H9 (cell line): ENCODE measurements at regions not wholly inside any gene's neighbourhood (a gene's known extent, or its start where the extent isn't known, plus 50 kb on each side); places are given as distances from the start of the nearest gene placed in this dataset.
A peak's percentile ranks its signal among the peaks of the same experiment; 100 is the strongest.

Source experiments
- DNase-seq: peaks from one replicate; pipeline ENCODE4 v3.0.0-alpha.2; 2017
- H2AFZ ChIP-seq: one replicate; pipeline ENCODE4 v1.6.1; 2013; ENCODE audit warnings: mild to moderate bottlenecking, low read length, control low read depth, moderate library complexity
- H2AK5ac ChIP-seq: 2 replicates; pipeline ENCODE4 v1.6.1; 2013; ENCODE audit warnings: low read length, control low read depth, mixed read lengths; ENCODE audit not compliant: insufficient read length
- H2BK120ac ChIP-seq: one replicate; pipeline ENCODE4 v1.6.1; 2013; ENCODE audit warnings: low read depth, mild to moderate bottlenecking, low read length, control low read depth, inconsistent platforms; ENCODE audit not compliant: poor library complexity, severe bottlenecking
- H2BK12ac ChIP-seq: 2 replicates; pipeline ENCODE4 v1.6.1; 2013; ENCODE audit warnings: low read length, control low read depth, mixed read lengths, low read depth; ENCODE audit not compliant: insufficient read length
- H2BK15ac ChIP-seq: 2 replicates; pipeline ENCODE4 v1.6.1; 2013; ENCODE audit warnings: low read depth, low read length, control low read depth
- H2BK20ac ChIP-seq: one replicate; pipeline ENCODE4 v1.6.1; 2013; ENCODE audit warnings: low read depth, mild to moderate bottlenecking, low read length, control low read depth, inconsistent platforms; ENCODE audit not compliant: poor library complexity, severe bottlenecking
- H2BK5ac ChIP-seq: 2 replicates; pipeline ENCODE4 v1.6.1; 2013; ENCODE audit warnings: low read length, control low read depth, mixed read lengths; ENCODE audit not compliant: insufficient read length
- H3K14ac ChIP-seq: 2 replicates; pipeline ENCODE4 v1.6.1; 2013; ENCODE audit warnings: low read length, control low read depth; ENCODE audit not compliant: insufficient read depth
- H3K18ac ChIP-seq: 2 replicates; pipeline ENCODE4 v1.6.1; 2013; ENCODE audit warnings: low read depth, mild to moderate bottlenecking, mixed read lengths, low read length, control low read depth; ENCODE audit not compliant: insufficient read length
- H3K23ac ChIP-seq: 2 replicates; pipeline ENCODE4 v1.6.1; 2013; ENCODE audit warnings: low read length, control low read depth, mixed read lengths, low read depth; ENCODE audit not compliant: insufficient read length
- H3K23me2 ChIP-seq: 2 replicates; pipeline ENCODE4 v1.6.1; 2013; ENCODE audit warnings: low read depth, mild to moderate bottlenecking, mixed read lengths, low read length, control low read depth; ENCODE audit not compliant: insufficient read length, poor library complexity, severe bottlenecking
- H3K27ac ChIP-seq: 2 replicates; pipeline ENCODE4 v1.5.1; 2013; ENCODE audit warnings: low read length, control low read depth, mixed read lengths, low read depth; ENCODE audit not compliant: insufficient read length
- H3K27me3 ChIP-seq: 2 replicates; pipeline ENCODE4 v1.6.1; 2013; ENCODE audit warnings: low read length, control low read depth, inconsistent platforms; ENCODE audit not compliant: insufficient read depth
- H3K4ac ChIP-seq: 2 replicates; pipeline ENCODE4 v1.6.1; 2013; ENCODE audit warnings: low read depth, mild to moderate bottlenecking, control low read depth, inconsistent platforms, low read length, moderate library complexity
- H3K4me1 ChIP-seq: 2 replicates; pipeline ENCODE4 v1.6.1; 2013; ENCODE audit warnings: low read length, control low read depth, inconsistent platforms; ENCODE audit not compliant: insufficient read depth
- H3K4me2 ChIP-seq: 2 replicates; pipeline ENCODE4 v1.6.1; 2013; ENCODE audit warnings: low read length, control low read depth, mixed read lengths; ENCODE audit not compliant: insufficient read length, insufficient read depth
- H3K56ac ChIP-seq: 2 replicates; pipeline ENCODE4 v1.6.1; 2013; ENCODE audit warnings: low read depth, mild to moderate bottlenecking, mixed read lengths, low read length, control low read depth; ENCODE audit not compliant: insufficient read length
- H3K79me1 ChIP-seq: 2 replicates; pipeline ENCODE4 v1.6.1; 2013; ENCODE audit warnings: low read depth, mild to moderate bottlenecking, moderate library complexity, low read length, control low read depth, inconsistent platforms; ENCODE audit not compliant: insufficient read depth, poor library complexity, severe bottlenecking
- H3K79me2 ChIP-seq: 2 replicates; pipeline ENCODE4 v1.6.1; 2013; ENCODE audit warnings: low read length, control low read depth, inconsistent platforms; ENCODE audit not compliant: insufficient read depth
- H3K9ac ChIP-seq: 2 replicates; pipeline ENCODE4 v1.6.1; 2013; ENCODE audit warnings: low read length, control low read depth, mixed read lengths; ENCODE audit not compliant: insufficient read length; ENCODE audit errors: extremely low read depth
- H3K9me3 ChIP-seq: one replicate; pipeline ENCODE4 v1.6.1; 2013; ENCODE audit warnings: low read depth, low read length, inconsistent platforms; ENCODE audit not compliant: control insufficient read depth
- H3T11ph ChIP-seq: one replicate; pipeline ENCODE4 v1.6.1; 2013; ENCODE audit warnings: mild to moderate bottlenecking, low read length, control low read depth, inconsistent platforms
- H4K20me1 ChIP-seq: one replicate; pipeline ENCODE4 v1.6.1; 2013; ENCODE audit not compliant: control insufficient read depth, insufficient read length, insufficient read depth
- H4K5ac ChIP-seq: 2 replicates; pipeline ENCODE4 v1.6.1; 2013; ENCODE audit warnings: low read depth, mild to moderate bottlenecking, mixed read lengths, low read length, control low read depth; ENCODE audit not compliant: insufficient read length
- H4K8ac ChIP-seq: replicated peaks from 2 replicates; pipeline ENCODE4 v1.6.1; 2013; ENCODE audit warnings: low read length, control low read depth, mixed read lengths, low read depth; ENCODE audit not compliant: insufficient read length
- H4K91ac ChIP-seq: 2 replicates; pipeline ENCODE4 v1.6.1; 2013; ENCODE audit warnings: low read depth, mild to moderate bottlenecking, moderate library complexity, mixed read lengths, low read length, control low read depth; ENCODE audit not compliant: insufficient read length
- H3K27ac Mint-ChIP-seq, 3 experiments: 2 replicates in 2 of 3; 3 replicates in 1 of 3; pipeline ENCODE4 v1.8.0; 2020 to 2021; ENCODE audit warnings: mixed read lengths in 3 of 3, mild to moderate bottlenecking in 1 of 3, moderate library complexity in 1 of 3
- H3K27me3 Mint-ChIP-seq: 2 replicates; pipeline ENCODE4 v1.8.0; 2021; ENCODE audit warnings: low read depth, mild to moderate bottlenecking, moderate library complexity, mixed read lengths
- H3K36me3 Mint-ChIP-seq, 3 experiments: 2 replicates in 2 of 3; 3 replicates in 1 of 3; pipeline ENCODE4 v1.8.0; 2020 to 2021; ENCODE audit warnings: low read depth in 3 of 3, mixed read lengths in 3 of 3; ENCODE audit not compliant: insufficient read depth in 1 of 3
- H3K4me1 Mint-ChIP-seq, 2 experiments: 2 replicates each; pipeline ENCODE4 v1.8.0; 2020; ENCODE audit warnings: mixed read lengths in 2 of 2
- H3K4me3 Mint-ChIP-seq, 2 experiments: 2 replicates in 1 of 2; 3 replicates in 1 of 2; pipeline ENCODE4 v1.8.0; 2020 to 2021; ENCODE audit warnings: mild to moderate bottlenecking in 2 of 2, mixed read lengths in 2 of 2, moderate library complexity in 1 of 2
- H3K9me3 Mint-ChIP-seq, 2 experiments: 2 replicates in 1 of 2; 3 replicates in 1 of 2; pipeline ENCODE4 v1.8.0; 2020; ENCODE audit warnings: mild to moderate bottlenecking in 2 of 2, mixed read lengths in 2 of 2, moderate library complexity in 1 of 2
- CTCF ChIP-seq: fragments of 200-600 bp; sonication (generic); conservative IDR thresholded peaks from 3 replicates; pipeline ENCODE4 v1.8.0; 2021; ENCODE audit warnings: antibody characterized with exemption, mild to moderate bottlenecking
- WGBS: extraction: QIAGEN DNeasy Blood & Tissue Kit; methylation state at CpG from one replicate; pipeline ENCODE4 v1.1.7; 2013; ENCODE audit warnings: missing lambda C conversion rate, low lambda C conversion rate, mixed read lengths; ENCODE audit not compliant: insufficient read length; ENCODE audit errors: extremely low coverage; 5-methylcytosine and 5-hydroxymethylcytosine counted together

- Histone ChIP-seq H3K14ac (no peak overlapping the region), H3K9ac (no peak overlapping the region), H3K23me2 (no peaks in the 10 kb centered on the region), H3T11ph (no peak overlapping the region), H4K20me1 (no peaks in the 10 kb centered on the region), H2BK20ac (no peak overlapping the region), H3K4me2 (no peak overlapping the region), H3K4me1 (peaks cover 9% of the 10 kb centered on the region), H2BK5ac (no peak overlapping the region), H3K27me3 (no peaks in the 10 kb centered on the region), H4K5ac (no peak overlapping the region), H3K4ac (no peak overlapping the region), H3K79me2 (no peaks in the 10 kb centered on the region), H2BK15ac (no peak overlapping the region), H2AFZ (no peak overlapping the region), H4K91ac (no peak overlapping the region), H4K8ac (no peak overlapping the region), H3K56ac (no peak overlapping the region), H3K23ac (no peak overlapping the region), H3K79me1 (no peaks in the 10 kb centered on the region), H2BK120ac (no peak overlapping the region), H2AK5ac (no peak overlapping the region), H3K27ac (no peak overlapping the region), H3K18ac (no peak overlapping the region), H3K9me3 (no peaks in the 10 kb centered on the region), H2BK12ac (no peak overlapping the region)
- H3K4me3 Mint-ChIP-seq, result no peak overlapping the region
- no CpG with 5 or more reads among the region's 7 CpGs for WGBS
- no peak for TF ChIP-seq CTCF
- peaks cover 4 to 18% (median 8%) of the 10 kb centered on the region in 3 experiments; a peak in 6 of 7 replicates for H3K36me3 Mint-ChIP-seq
- H3K9me3 Mint-ChIP-seq, result peaks cover 9% of the 10 kb centered on the region in 2 experiments; a peak in 4 of 5 replicates
- H3K27ac Mint-ChIP-seq, result peak overlapping the region in 1 of 3 experiments; percentile 41; a peak in 3 of 7 replicates
- peaks cover 44 to 48% of the 10 kb centered on the region in 2 experiments for H3K4me1 Mint-ChIP-seq
- no peak for DNase-seq
- peaks cover 9% of the 10 kb centered on the region; the same call in 1 of the 2 replicates for H3K27me3 Mint-ChIP-seq
These were observed 556.6 kb upstream of the CDH4 start for GRCh38 chr20:60695226-60696000.
